Adrenal gland (tissue), 9 donors: ENCODE measurements at regions not wholly inside any gene's neighbourhood (a gene's known extent, or its start where the extent isn't known, plus 50 kb on each side); places are given as distances from the start of the nearest gene placed in this dataset.

Source experiments
- DNase-seq, 7 donors: peaks; one replicate each; pipeline ENCODE4 v3.0.0-alpha.2; 2019 to 2020
- H3K27ac ChIP-seq, 5 donors: fragments of 200-600 bp; sonication (generic) in 4 of 5; 1 replicate in 3 of 5; 2 replicates in 2 of 5; pipeline versions ENCODE4 v1.5.1 to v1.8.0; 2016 to 2020; ENCODE audit warnings: mild to moderate bottlenecking in 1 of 5
- H3K27me3 ChIP-seq: fragments of 200-600 bp; 2 replicates; pipeline ENCODE4 v1.8.0; 2021
- H3K36me3 ChIP-seq, 2 donors: fragments of 200-600 bp; replicated peaks in 1 of 2; 1 replicate in 1 of 2; 2 replicates in 1 of 2; pipeline versions ENCODE4 v1.5.1 to v1.8.0; 2018 to 2022
- H3K4me1 ChIP-seq, 2 donors: fragments of 200-600 bp; replicated peaks in 1 of 2; 1 replicate in 1 of 2; 2 replicates in 1 of 2; pipeline versions ENCODE4 v1.5.1 to v1.8.0; 2018 to 2021
- H3K4me3 ChIP-seq, 4 donors: fragments of 200-600 bp; sonication (generic) in 3 of 4; one replicate each; pipeline ENCODE4 v1.5.1; 2016 to 2018
- H3K9me3 ChIP-seq, 3 donors: fragments of 200-600 bp; sonication (generic) in 1 of 3; replicated peaks in 1 of 3; 1 replicate in 2 of 3; 2 replicates in 1 of 3; pipeline versions ENCODE4 v1.5.1 to v1.8.0; 2016 to 2021
- POLR2A ChIP-seq, 2 donors: fragments of 450-650 bp; IDR thresholded peaks; one replicate each; pipeline ENCODE4 v1.6.1; 2017; ENCODE audit warnings: antibody characterized with exemption in 2 of 2, mild to moderate bottlenecking in 2 of 2, moderate library complexity in 1 of 2
- WGBS, 4 donors: extraction: QIAGEN DNeasy Blood & Tissue Kit in 2 of 4; methylation state at CpG; one replicate each; pipeline versions ENCODE4 v1.1.5 to v1.1.7; 2013 to 2017; 5-methylcytosine and 5-hydroxymethylcytosine counted together
- intact Hi-C, 2 donors: fragments of 100-400 bp; cut with DNase I; formaldehyde crosslinking; loops; one replicate each; pipeline versions ENCODE4 v1.14.1 to v1.15.0; 2022 to 2023
- TF ChIP-seq, protein P1 (sequence below), 6 experiments: fragments of 450-650 bp in 4 of 6; fragments of 200-600 bp in 2 of 6; sonication (generic) in 1 of 6; IDR thresholded peaks; 1 replicate in 5 of 6; 2 replicates in 1 of 6; pipeline versions ENCODE4 v1.5.1 to v1.8.0; 2016 to 2021; ENCODE audit warnings: antibody characterized with exemption in 6 of 6, mild to moderate bottlenecking in 2 of 6, moderate library complexity in 1 of 6
- donor health status: healthy with polysubstance abuse.
- donor health status: Bipolar disorder and iron deficiency.
- donor health status: DM: yes; HTN: yes; CAD: no.
- donor health status: DM: no; HTN: no; CAD: no.
- donor health status: DM: no; HTN: no; CAD: no.

- H3K9me3 ChIP-seq: no peaks in the 10 kb centered on the region
- H3K4me1 ChIP-seq: no peaks in the 10 kb centered on the region
- TF ChIP-seq, protein P1, sequence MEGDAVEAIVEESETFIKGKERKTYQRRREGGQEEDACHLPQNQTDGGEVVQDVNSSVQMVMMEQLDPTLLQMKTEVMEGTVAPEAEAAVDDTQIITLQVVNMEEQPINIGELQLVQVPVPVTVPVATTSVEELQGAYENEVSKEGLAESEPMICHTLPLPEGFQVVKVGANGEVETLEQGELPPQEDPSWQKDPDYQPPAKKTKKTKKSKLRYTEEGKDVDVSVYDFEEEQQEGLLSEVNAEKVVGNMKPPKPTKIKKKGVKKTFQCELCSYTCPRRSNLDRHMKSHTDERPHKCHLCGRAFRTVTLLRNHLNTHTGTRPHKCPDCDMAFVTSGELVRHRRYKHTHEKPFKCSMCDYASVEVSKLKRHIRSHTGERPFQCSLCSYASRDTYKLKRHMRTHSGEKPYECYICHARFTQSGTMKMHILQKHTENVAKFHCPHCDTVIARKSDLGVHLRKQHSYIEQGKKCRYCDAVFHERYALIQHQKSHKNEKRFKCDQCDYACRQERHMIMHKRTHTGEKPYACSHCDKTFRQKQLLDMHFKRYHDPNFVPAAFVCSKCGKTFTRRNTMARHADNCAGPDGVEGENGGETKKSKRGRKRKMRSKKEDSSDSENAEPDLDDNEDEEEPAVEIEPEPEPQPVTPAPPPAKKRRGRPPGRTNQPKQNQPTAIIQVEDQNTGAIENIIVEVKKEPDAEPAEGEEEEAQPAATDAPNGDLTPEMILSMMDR (IDR thresholded peaks at IDR 0.05): no peak
- TF ChIP-seq POLR2A (IDR thresholded peaks at IDR 0.05): no peak
- no peak overlapping the region for H3K27ac ChIP-seq
- intact Hi-C loops: no loop called here
- no peaks in the 10 kb centered on the region for H3K27me3 ChIP-seq
- H3K4me3 ChIP-seq: no peak overlapping the region
- no peaks in the 10 kb centered on the region for H3K36me3 ChIP-seq
- no peak for DNase-seq
Measured at GRCh38 chr2:180705122-180705521, 275.3 kb upstream of the UBE2E3 start.

- intact Hi-C loops: no loop called here
- no peaks in the 10 kb centered on the region for H3K27me3 ChIP-seq
- H3K27ac ChIP-seq: no peak overlapping the region
- WGBS, 4 donors: 68 to 83% (median 79%) methylated on average over 1 to 4 of the region's 4 CpGs
- H3K36me3 ChIP-seq: no peaks in the 10 kb centered on the region
- no peak overlapping the region for H3K4me3 ChIP-seq
- no peaks in the 10 kb centered on the region for H3K4me1 ChIP-seq
- no peaks in the 10 kb centered on the region for H3K9me3 ChIP-seq
- no peak for DNase-seq
- TF ChIP-seq, protein P1 (IDR thresholded peaks at IDR 0.05): no peak
- TF ChIP-seq POLR2A (IDR thresholded peaks at IDR 0.05): no peak
Measured at GRCh38 chr2:180699657-180700361, 280.6 kb upstream of the UBE2E3 start.

DNA sequence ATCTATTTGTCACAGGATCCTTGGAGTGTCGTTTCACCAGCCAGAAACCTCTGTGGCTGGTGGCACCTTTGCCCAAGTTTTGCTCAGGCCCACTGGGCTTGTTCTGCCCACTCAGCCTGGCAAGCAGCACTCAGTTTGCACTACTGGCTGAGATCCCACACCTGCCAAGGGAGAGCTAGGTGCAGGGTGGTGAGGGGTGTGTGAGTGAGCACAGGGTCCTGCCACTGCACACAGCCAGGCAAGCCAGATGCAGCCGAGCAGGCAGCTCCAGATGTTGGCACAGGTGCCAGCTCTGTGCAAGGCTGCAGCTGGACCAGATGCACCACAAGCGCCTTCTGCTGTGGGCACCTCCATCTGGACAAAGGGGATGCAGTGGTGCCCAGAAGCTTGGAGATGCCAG lies 281.7 kb upstream of the UBE2E3 start:
- Histone ChIP-seq H3K27me3 (no peaks in the 10 kb centered on the region), H3K4me3 (no peak overlapping the region), H3K36me3 (no peaks in the 10 kb centered on the region), H3K4me1 (no peaks in the 10 kb centered on the region), H3K27ac (no peak overlapping the region), H3K9me3 (no peaks in the 10 kb centered on the region)
- intact Hi-C loops: no loop called here
- no peak for DNase-seq
- WGBS, 4 donors: 67 to 74% (median 72%) methylated on average over 1 to 3 of the region's 3 CpGs
- TF ChIP-seq, protein P1 (IDR thresholded peaks at IDR 0.05): no peak
- TF ChIP-seq POLR2A (IDR thresholded peaks at IDR 0.05): no peak

GRCh38 chr2:180695586-180696401 lies 284.6 kb upstream of the UBE2E3 start:
- no peak for DNase-seq
- Histone ChIP-seq H3K4me1 (no peaks in the 10 kb centered on the region), H3K36me3 (no peaks in the 10 kb centered on the region), H3K27me3 (no peaks in the 10 kb centered on the region), H3K9me3 (no peaks in the 10 kb centered on the region), H3K4me3 (no peak overlapping the region), H3K27ac (no peak overlapping the region)
- intact Hi-C loops: no loop called here
- 61 to 80% (median 70%) methylated on average over 5 of the region's 5 CpGs for WGBS, 4 donors
- TF ChIP-seq POLR2A (IDR thresholded peaks at IDR 0.05): no peak
- TF ChIP-seq, protein P1 (IDR thresholded peaks at IDR 0.05): no peak
